H9 (cell line): ENCODE measurements at regions not wholly inside any gene's neighbourhood (a gene's known extent, or its start where the extent isn't known, plus 50 kb on each side); places are given as distances from the start of the nearest gene placed in this dataset.

ENCODE experiments used
- DNase-seq: peaks from one replicate; pipeline ENCODE4 v3.0.0-alpha.2; 2017
- H2AFZ ChIP-seq: one replicate; pipeline ENCODE4 v1.6.1; 2013; ENCODE audit warnings: mild to moderate bottlenecking, low read length, control low read depth, moderate library complexity
- H2AK5ac ChIP-seq: 2 replicates; pipeline ENCODE4 v1.6.1; 2013; ENCODE audit warnings: low read length, control low read depth, mixed read lengths; ENCODE audit not compliant: insufficient read length
- H2BK120ac ChIP-seq: one replicate; pipeline ENCODE4 v1.6.1; 2013; ENCODE audit warnings: low read depth, mild to moderate bottlenecking, low read length, control low read depth, inconsistent platforms; ENCODE audit not compliant: poor library complexity, severe bottlenecking
- H2BK12ac ChIP-seq: 2 replicates; pipeline ENCODE4 v1.6.1; 2013; ENCODE audit warnings: low read length, control low read depth, mixed read lengths, low read depth; ENCODE audit not compliant: insufficient read length
- H2BK15ac ChIP-seq: 2 replicates; pipeline ENCODE4 v1.6.1; 2013; ENCODE audit warnings: low read depth, low read length, control low read depth
- H2BK20ac ChIP-seq: one replicate; pipeline ENCODE4 v1.6.1; 2013; ENCODE audit warnings: low read depth, mild to moderate bottlenecking, low read length, control low read depth, inconsistent platforms; ENCODE audit not compliant: poor library complexity, severe bottlenecking
- H2BK5ac ChIP-seq: 2 replicates; pipeline ENCODE4 v1.6.1; 2013; ENCODE audit warnings: low read length, control low read depth, mixed read lengths; ENCODE audit not compliant: insufficient read length
- H3K14ac ChIP-seq: 2 replicates; pipeline ENCODE4 v1.6.1; 2013; ENCODE audit warnings: low read length, control low read depth; ENCODE audit not compliant: insufficient read depth
- H3K18ac ChIP-seq: 2 replicates; pipeline ENCODE4 v1.6.1; 2013; ENCODE audit warnings: low read depth, mild to moderate bottlenecking, mixed read lengths, low read length, control low read depth; ENCODE audit not compliant: insufficient read length
- H3K23ac ChIP-seq: 2 replicates; pipeline ENCODE4 v1.6.1; 2013; ENCODE audit warnings: low read length, control low read depth, mixed read lengths, low read depth; ENCODE audit not compliant: insufficient read length
- H3K23me2 ChIP-seq: 2 replicates; pipeline ENCODE4 v1.6.1; 2013; ENCODE audit warnings: low read depth, mild to moderate bottlenecking, mixed read lengths, low read length, control low read depth; ENCODE audit not compliant: insufficient read length, poor library complexity, severe bottlenecking
- H3K27ac ChIP-seq: 2 replicates; pipeline ENCODE4 v1.5.1; 2013; ENCODE audit warnings: low read length, control low read depth, mixed read lengths, low read depth; ENCODE audit not compliant: insufficient read length
- H3K27me3 ChIP-seq: 2 replicates; pipeline ENCODE4 v1.6.1; 2013; ENCODE audit warnings: low read length, control low read depth, inconsistent platforms; ENCODE audit not compliant: insufficient read depth
- H3K4ac ChIP-seq: 2 replicates; pipeline ENCODE4 v1.6.1; 2013; ENCODE audit warnings: low read depth, mild to moderate bottlenecking, control low read depth, inconsistent platforms, low read length, moderate library complexity
- H3K4me1 ChIP-seq: 2 replicates; pipeline ENCODE4 v1.6.1; 2013; ENCODE audit warnings: low read length, control low read depth, inconsistent platforms; ENCODE audit not compliant: insufficient read depth
- H3K4me2 ChIP-seq: 2 replicates; pipeline ENCODE4 v1.6.1; 2013; ENCODE audit warnings: low read length, control low read depth, mixed read lengths; ENCODE audit not compliant: insufficient read length, insufficient read depth
- H3K56ac ChIP-seq: 2 replicates; pipeline ENCODE4 v1.6.1; 2013; ENCODE audit warnings: low read depth, mild to moderate bottlenecking, mixed read lengths, low read length, control low read depth; ENCODE audit not compliant: insufficient read length
- H3K79me1 ChIP-seq: 2 replicates; pipeline ENCODE4 v1.6.1; 2013; ENCODE audit warnings: low read depth, mild to moderate bottlenecking, moderate library complexity, low read length, control low read depth, inconsistent platforms; ENCODE audit not compliant: insufficient read depth, poor library complexity, severe bottlenecking
- H3K79me2 ChIP-seq: 2 replicates; pipeline ENCODE4 v1.6.1; 2013; ENCODE audit warnings: low read length, control low read depth, inconsistent platforms; ENCODE audit not compliant: insufficient read depth
- H3K9ac ChIP-seq: 2 replicates; pipeline ENCODE4 v1.6.1; 2013; ENCODE audit warnings: low read length, control low read depth, mixed read lengths; ENCODE audit not compliant: insufficient read length; ENCODE audit errors: extremely low read depth
- H3K9me3 ChIP-seq: one replicate; pipeline ENCODE4 v1.6.1; 2013; ENCODE audit warnings: low read depth, low read length, inconsistent platforms; ENCODE audit not compliant: control insufficient read depth
- H3T11ph ChIP-seq: one replicate; pipeline ENCODE4 v1.6.1; 2013; ENCODE audit warnings: mild to moderate bottlenecking, low read length, control low read depth, inconsistent platforms
- H4K20me1 ChIP-seq: one replicate; pipeline ENCODE4 v1.6.1; 2013; ENCODE audit not compliant: control insufficient read depth, insufficient read length, insufficient read depth
- H4K5ac ChIP-seq: 2 replicates; pipeline ENCODE4 v1.6.1; 2013; ENCODE audit warnings: low read depth, mild to moderate bottlenecking, mixed read lengths, low read length, control low read depth; ENCODE audit not compliant: insufficient read length
- H4K8ac ChIP-seq: replicated peaks from 2 replicates; pipeline ENCODE4 v1.6.1; 2013; ENCODE audit warnings: low read length, control low read depth, mixed read lengths, low read depth; ENCODE audit not compliant: insufficient read length
- H4K91ac ChIP-seq: 2 replicates; pipeline ENCODE4 v1.6.1; 2013; ENCODE audit warnings: low read depth, mild to moderate bottlenecking, moderate library complexity, mixed read lengths, low read length, control low read depth; ENCODE audit not compliant: insufficient read length
- H3K27ac Mint-ChIP-seq, 3 experiments: 2 replicates in 2 of 3; 3 replicates in 1 of 3; pipeline ENCODE4 v1.8.0; 2020 to 2021; ENCODE audit warnings: mixed read lengths in 3 of 3, mild to moderate bottlenecking in 1 of 3, moderate library complexity in 1 of 3
- H3K27me3 Mint-ChIP-seq: 2 replicates; pipeline ENCODE4 v1.8.0; 2021; ENCODE audit warnings: low read depth, mild to moderate bottlenecking, moderate library complexity, mixed read lengths
- H3K36me3 Mint-ChIP-seq, 3 experiments: 2 replicates in 2 of 3; 3 replicates in 1 of 3; pipeline ENCODE4 v1.8.0; 2020 to 2021; ENCODE audit warnings: low read depth in 3 of 3, mixed read lengths in 3 of 3; ENCODE audit not compliant: insufficient read depth in 1 of 3
- H3K4me1 Mint-ChIP-seq, 2 experiments: 2 replicates each; pipeline ENCODE4 v1.8.0; 2020; ENCODE audit warnings: mixed read lengths in 2 of 2
- H3K4me3 Mint-ChIP-seq, 2 experiments: 2 replicates in 1 of 2; 3 replicates in 1 of 2; pipeline ENCODE4 v1.8.0; 2020 to 2021; ENCODE audit warnings: mild to moderate bottlenecking in 2 of 2, mixed read lengths in 2 of 2, moderate library complexity in 1 of 2
- H3K9me3 Mint-ChIP-seq, 2 experiments: 2 replicates in 1 of 2; 3 replicates in 1 of 2; pipeline ENCODE4 v1.8.0; 2020; ENCODE audit warnings: mild to moderate bottlenecking in 2 of 2, mixed read lengths in 2 of 2, moderate library complexity in 1 of 2
- WGBS: extraction: QIAGEN DNeasy Blood & Tissue Kit; methylation state at CpG from one replicate; pipeline ENCODE4 v1.1.7; 2013; ENCODE audit warnings: missing lambda C conversion rate, low lambda C conversion rate, mixed read lengths; ENCODE audit not compliant: insufficient read length; ENCODE audit errors: extremely low coverage; 5-methylcytosine and 5-hydroxymethylcytosine counted together
- TF ChIP-seq, protein P1 (sequence below): fragments of 200-600 bp; sonication (generic); conservative IDR thresholded peaks from 3 replicates; pipeline ENCODE4 v1.8.0; 2021; ENCODE audit warnings: antibody characterized with exemption, mild to moderate bottlenecking

GRCh38 chr1:5053744-5054143 is 399.3 kb downstream of the AJAP1 start:
- no peak overlapping the region for H3K23ac ChIP-seq
- no peak overlapping the region for H4K91ac ChIP-seq
- H3K27me3 ChIP-seq, result no peaks in the 10 kb centered on the region
- H2BK5ac ChIP-seq, result no peak overlapping the region
- Mint-ChIP-seq H3K4me3 (no peak overlapping the region), H3K4me1 (peaks cover 19 to 22% of the 10 kb centered on the region in 2 experiments), H3K27ac (peak overlapping the region in 2 of 3 experiments; percentile 12 to 59; a peak in 3 of 7 replicates), H3K27me3 (no peaks in the 10 kb centered on the region), H3K36me3 (peaks cover 13 to 21% (median 19%) of the 10 kb centered on the region in 3 experiments), H3K9me3 (peaks cover 17 to 18% of the 10 kb centered on the region in 2 experiments)
- peaks cover 5% of the 10 kb centered on the region for H3K4me1 ChIP-seq
- no peak overlapping the region for H2BK15ac ChIP-seq
- no CpG with 5 or more reads among the region's 3 CpGs for WGBS
- no peaks in the 10 kb centered on the region for H3K79me1 ChIP-seq
- no peak overlapping the region for H3K4me2 ChIP-seq
- no peak overlapping the region for H3K9ac ChIP-seq
- H4K8ac ChIP-seq, result no peak overlapping the region
- no peaks in the 10 kb centered on the region for H3K23me2 ChIP-seq
- H2BK120ac ChIP-seq, result no peak overlapping the region
- no peak overlapping the region for H3K27ac ChIP-seq
- H3K4ac ChIP-seq, result no peak overlapping the region
- H3T11ph ChIP-seq, result no peak overlapping the region
- H3K18ac ChIP-seq, result no peak overlapping the region
- no peak overlapping the region for H4K5ac ChIP-seq
- no peak overlapping the region for H2AFZ ChIP-seq
- no peak overlapping the region for H3K14ac ChIP-seq
- no peak overlapping the region for H3K56ac ChIP-seq
- H4K20me1 ChIP-seq, result no peaks in the 10 kb centered on the region
- H3K9me3 ChIP-seq, result no peaks in the 10 kb centered on the region
- H2BK12ac ChIP-seq, result no peak overlapping the region
- H2AK5ac ChIP-seq, result no peak overlapping the region
- TF ChIP-seq, protein P1, sequence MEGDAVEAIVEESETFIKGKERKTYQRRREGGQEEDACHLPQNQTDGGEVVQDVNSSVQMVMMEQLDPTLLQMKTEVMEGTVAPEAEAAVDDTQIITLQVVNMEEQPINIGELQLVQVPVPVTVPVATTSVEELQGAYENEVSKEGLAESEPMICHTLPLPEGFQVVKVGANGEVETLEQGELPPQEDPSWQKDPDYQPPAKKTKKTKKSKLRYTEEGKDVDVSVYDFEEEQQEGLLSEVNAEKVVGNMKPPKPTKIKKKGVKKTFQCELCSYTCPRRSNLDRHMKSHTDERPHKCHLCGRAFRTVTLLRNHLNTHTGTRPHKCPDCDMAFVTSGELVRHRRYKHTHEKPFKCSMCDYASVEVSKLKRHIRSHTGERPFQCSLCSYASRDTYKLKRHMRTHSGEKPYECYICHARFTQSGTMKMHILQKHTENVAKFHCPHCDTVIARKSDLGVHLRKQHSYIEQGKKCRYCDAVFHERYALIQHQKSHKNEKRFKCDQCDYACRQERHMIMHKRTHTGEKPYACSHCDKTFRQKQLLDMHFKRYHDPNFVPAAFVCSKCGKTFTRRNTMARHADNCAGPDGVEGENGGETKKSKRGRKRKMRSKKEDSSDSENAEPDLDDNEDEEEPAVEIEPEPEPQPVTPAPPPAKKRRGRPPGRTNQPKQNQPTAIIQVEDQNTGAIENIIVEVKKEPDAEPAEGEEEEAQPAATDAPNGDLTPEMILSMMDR, result no peak
- no peak overlapping the region for H2BK20ac ChIP-seq
- H3K79me2 ChIP-seq, result no peaks in the 10 kb centered on the region
- peak; percentile 28 for DNase-seq
